Keratinocyte (primary cell): ENCODE measurements at regions not wholly inside any gene's neighbourhood (a gene's known extent, or its start where the extent isn't known, plus 50 kb on each side); places are given as distances from the start of the nearest gene placed in this dataset.

Source experiments
- EZH2 ChIP-seq: IDR thresholded peaks from one replicate; pipeline ENCODE4 v1.6.1; 2012; ENCODE audit warnings: inconsistent platforms, mild to moderate bottlenecking, low read length, moderate library complexity
- TF ChIP-seq, protein P1 (sequence below), 3 experiments: IDR thresholded peaks in 1 of 3; conservative IDR thresholded peaks in 1 of 3; optimal IDR thresholded peaks in 1 of 3; 2 replicates in 2 of 3; 3 replicates in 1 of 3; pipeline versions ENCODE3 to v1.5.1; 2011; ENCODE audit warnings: low read length in 3 of 3, mild to moderate bottlenecking in 3 of 3, moderate library complexity in 2 of 3, control low read depth in 1 of 3, inconsistent platforms in 1 of 3; ENCODE audit not compliant: insufficient read depth in 2 of 3; ENCODE audit errors: extremely low read depth in 1 of 3

DNA sequence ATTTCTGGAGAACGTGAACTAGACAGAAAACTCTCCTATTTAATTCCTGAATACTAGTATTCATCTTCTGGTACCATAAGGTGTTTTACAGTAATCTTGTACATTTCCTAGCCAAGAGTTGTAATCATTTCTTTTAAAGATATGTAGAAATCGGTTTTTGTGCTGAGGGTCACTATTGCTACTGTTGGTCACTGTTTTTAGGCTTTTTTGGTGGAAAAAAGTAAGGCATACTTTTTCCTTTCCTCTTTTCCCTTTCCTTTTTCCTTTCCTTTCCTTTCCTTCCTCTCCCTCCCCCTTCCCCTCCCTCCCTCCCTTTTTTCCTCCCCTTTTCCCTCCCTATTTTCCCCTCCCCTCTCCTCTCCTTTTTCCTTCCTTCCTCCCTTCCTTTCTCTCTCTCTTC, 706.4 kb upstream of the GOT2 start:
- TF ChIP-seq, protein P1, sequence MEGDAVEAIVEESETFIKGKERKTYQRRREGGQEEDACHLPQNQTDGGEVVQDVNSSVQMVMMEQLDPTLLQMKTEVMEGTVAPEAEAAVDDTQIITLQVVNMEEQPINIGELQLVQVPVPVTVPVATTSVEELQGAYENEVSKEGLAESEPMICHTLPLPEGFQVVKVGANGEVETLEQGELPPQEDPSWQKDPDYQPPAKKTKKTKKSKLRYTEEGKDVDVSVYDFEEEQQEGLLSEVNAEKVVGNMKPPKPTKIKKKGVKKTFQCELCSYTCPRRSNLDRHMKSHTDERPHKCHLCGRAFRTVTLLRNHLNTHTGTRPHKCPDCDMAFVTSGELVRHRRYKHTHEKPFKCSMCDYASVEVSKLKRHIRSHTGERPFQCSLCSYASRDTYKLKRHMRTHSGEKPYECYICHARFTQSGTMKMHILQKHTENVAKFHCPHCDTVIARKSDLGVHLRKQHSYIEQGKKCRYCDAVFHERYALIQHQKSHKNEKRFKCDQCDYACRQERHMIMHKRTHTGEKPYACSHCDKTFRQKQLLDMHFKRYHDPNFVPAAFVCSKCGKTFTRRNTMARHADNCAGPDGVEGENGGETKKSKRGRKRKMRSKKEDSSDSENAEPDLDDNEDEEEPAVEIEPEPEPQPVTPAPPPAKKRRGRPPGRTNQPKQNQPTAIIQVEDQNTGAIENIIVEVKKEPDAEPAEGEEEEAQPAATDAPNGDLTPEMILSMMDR (optimal IDR thresholded peaks at IDR 0.05 in 1 of 3, IDR thresholded peaks at IDR 0.05 in 1 of 3, conservative IDR thresholded peaks at IDR 0.05 in 1 of 3; ENCODE audit: extremely low read depth in 1 of 3, insufficient read depth in 2 of 3, low read length in 3 of 3): no peak
- no peak for TF ChIP-seq EZH2
